ENCODE measurements at regions not wholly inside any gene's neighbourhood (a gene's known extent, or its start where the extent isn't known, plus 50 kb on each side); places are given as distances from the start of the nearest gene placed in this dataset.
"Not testable (repeated sequence)": the region's sequence is repeated elsewhere in the genome, so short reads cannot be mapped to it uniquely, and the experiment has no call there.

- no peak for ATAC-seq
- no peak overlapping the region for H3K4me3 Mint-ChIP-seq
- no peak overlapping the region for H3K27ac Mint-ChIP-seq
- no peak for DNase-seq
- peaks cover 11% of the 10 kb centered on the region for H3K27me3 Mint-ChIP-seq
- no peaks in the 10 kb centered on the region for H3K4me1 Mint-ChIP-seq
- no peaks in the 10 kb centered on the region for H3K9me3 Mint-ChIP-seq
These were observed 157.3 kb upstream of the CHAC2 start for GRCh38 chr2:53610260-53610659.

DNA sequence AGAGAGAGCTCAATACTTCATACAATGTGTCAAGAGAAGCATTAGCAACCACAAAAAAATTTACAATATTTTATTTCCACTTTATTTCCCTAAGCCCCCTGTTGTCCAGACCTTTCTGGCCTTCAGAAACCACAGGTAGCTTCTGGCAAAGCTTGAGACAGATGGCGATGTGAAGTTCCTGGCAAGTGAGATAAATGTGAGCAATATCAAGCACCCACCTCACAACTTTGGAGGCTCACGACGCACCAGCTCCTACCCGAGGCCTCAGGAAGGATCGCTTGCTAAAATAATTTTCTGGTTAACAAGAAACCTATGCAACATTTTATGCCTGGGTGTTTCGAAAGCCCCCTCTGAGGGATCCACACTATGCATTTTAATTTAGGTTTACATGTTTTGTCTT lies 158.1 kb upstream of the CHAC2 start:
- H3K27ac Mint-ChIP-seq, result no peak overlapping the region
- H3K4me1 Mint-ChIP-seq, result no peaks in the 10 kb centered on the region
- DNase-seq (no peak), ATAC-seq (no peak)
- H3K9me3 Mint-ChIP-seq, result no peaks in the 10 kb centered on the region
- H3K4me3 Mint-ChIP-seq, result no peak overlapping the region
- peaks cover 10% of the 10 kb centered on the region for H3K27me3 Mint-ChIP-seq

- no peak overlapping the region for H3K27ac Mint-ChIP-seq
- ATAC-seq (no peak), DNase-seq (no peak)
- no peak overlapping the region for H3K4me3 Mint-ChIP-seq
- H3K9me3 Mint-ChIP-seq, result no peaks in the 10 kb centered on the region
- no peaks in the 10 kb centered on the region for H3K27me3 Mint-ChIP-seq
- no peaks in the 10 kb centered on the region for H3K4me1 Mint-ChIP-seq
These were observed 159.3 kb upstream of the CHAC2 start for GRCh38 chr2:53608293-53608692.

DNA sequence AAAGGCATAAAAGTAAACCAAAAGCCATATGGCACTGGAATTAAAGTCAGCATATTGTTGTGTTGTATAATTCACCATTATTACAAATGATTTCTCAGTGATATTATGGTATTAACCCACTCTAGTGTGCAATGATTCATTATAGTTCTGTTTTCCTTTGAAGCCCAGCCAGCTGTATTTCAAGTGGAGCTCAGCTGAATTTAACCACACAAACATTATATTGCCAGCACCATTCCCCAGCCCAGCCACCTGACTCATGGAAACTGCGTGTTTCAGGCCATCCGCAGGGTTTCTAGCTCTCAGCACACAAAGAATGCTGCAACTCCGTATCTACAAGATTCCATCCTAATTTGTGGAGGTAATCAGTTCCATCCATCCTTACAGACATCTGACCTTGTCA lies 166.8 kb upstream of the CHAC2 start:
- DNase-seq (no peak), ATAC-seq (no peak)
- no peak overlapping the region for H3K4me3 Mint-ChIP-seq
- no peak overlapping the region for H3K27ac Mint-ChIP-seq
- peaks cover 8% of the 10 kb centered on the region for H3K27me3 Mint-ChIP-seq
- no peaks in the 10 kb centered on the region for H3K4me1 Mint-ChIP-seq
- no peaks in the 10 kb centered on the region for H3K9me3 Mint-ChIP-seq

DNA sequence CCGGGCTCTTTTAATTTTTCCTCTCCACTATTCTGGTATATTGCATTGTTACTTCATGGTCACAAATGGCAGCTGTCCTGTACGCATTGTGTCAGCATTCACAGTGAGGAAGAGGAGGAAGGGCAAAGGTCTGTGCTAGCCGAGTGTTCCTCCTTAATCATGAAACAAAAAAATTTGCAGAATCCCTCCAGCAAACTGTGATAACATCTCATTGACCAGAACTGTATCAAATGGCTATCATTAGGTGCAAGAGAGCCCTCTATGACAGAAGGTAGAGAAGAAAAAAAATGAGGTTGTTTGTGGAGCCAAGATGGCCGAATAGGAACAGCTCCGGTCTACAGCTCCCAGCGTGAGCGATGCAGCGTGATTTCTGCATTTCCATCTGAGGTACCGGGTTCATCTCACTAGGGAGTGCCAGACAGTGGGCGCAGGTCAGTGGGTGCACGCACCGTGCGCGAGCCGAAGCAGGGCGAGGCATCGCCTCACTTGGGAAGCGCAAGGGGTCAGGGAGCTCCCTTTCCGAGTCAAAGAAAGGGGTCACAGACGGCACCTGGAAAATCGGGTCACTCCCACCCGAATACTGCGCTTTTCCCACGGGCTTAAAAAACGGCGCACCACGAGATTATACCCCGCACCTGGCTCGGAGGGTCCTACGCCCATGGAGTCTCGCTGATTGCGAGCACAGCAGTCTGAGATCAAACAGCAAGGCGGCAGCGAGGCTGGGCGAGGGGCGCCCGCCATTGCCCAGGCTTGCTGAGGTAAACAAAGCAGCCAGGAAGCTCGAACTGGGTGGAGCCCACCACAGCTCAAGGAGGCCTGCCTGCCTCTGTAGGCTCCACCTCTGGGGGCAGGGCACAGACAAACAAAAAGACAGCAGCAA lies 180.6 kb upstream of the CHAC2 start:
- not testable (repeated sequence) for H3K9me3 Mint-ChIP-seq, ATAC-seq, H3K27ac Mint-ChIP-seq, H3K27me3 Mint-ChIP-seq, DNase-seq, H3K4me1 Mint-ChIP-seq
- H3K4me3 Mint-ChIP-seq, result peak overlapping the region; percentile 24 to 29

DNA sequence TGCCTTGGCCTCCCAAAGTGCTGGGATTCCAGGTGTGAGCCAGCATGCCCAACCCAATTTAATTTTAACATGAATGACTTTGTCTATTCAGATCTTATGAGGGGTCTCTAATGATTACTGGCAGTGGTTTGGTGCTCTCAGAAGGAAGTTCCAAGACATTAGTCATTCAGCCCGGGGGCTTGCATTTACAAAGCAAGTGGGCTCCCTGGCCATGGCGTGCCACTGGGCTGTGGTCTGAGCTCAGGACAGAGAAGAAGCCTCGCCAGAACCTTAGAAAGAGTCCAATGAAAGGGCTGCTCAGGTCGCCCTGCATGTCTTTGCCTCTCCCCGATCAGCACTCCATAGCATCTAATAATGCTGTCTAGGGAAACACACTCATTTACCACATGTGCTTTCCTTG lies 182.6 kb upstream of the CHAC2 start:
- Mint-ChIP-seq H3K27me3 (peaks cover 12% of the 10 kb centered on the region), H3K4me1 (no peaks in the 10 kb centered on the region), H3K4me3 (no peak overlapping the region), H3K27ac (no peak overlapping the region), H3K9me3 (no peaks in the 10 kb centered on the region)
- DNase-seq, result no peak
- ATAC-seq, result no peak

DNA sequence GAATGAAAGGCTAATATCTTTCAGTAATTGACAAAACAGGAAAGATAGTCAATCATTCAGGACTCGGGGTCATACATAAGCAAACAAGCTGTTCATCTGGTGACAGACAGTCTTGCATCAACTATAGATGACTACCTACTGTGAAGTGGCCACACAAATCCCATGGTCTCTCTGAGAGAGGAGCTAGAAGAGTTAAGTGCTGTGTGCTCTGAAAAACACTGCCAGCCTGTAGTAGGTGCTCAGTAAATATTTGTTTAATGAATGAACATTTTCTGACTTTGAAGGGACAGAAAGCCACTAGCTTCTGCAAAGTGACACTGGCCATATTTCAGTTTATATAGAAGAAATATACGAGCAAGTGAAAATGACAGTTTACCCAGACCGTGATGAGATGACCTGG lies 184.0 kb upstream of the CHAC2 start:
- ATAC-seq (no peak), DNase-seq (no peak)
- H3K4me3 Mint-ChIP-seq, result no peak overlapping the region
- H3K9me3 Mint-ChIP-seq, result no peaks in the 10 kb centered on the region
- no peaks in the 10 kb centered on the region for H3K4me1 Mint-ChIP-seq
- no peak overlapping the region for H3K27ac Mint-ChIP-seq
- peaks cover 19% of the 10 kb centered on the region for H3K27me3 Mint-ChIP-seq

- H3K9me3 Mint-ChIP-seq, result no peaks in the 10 kb centered on the region
- peaks cover 19% of the 10 kb centered on the region for H3K27me3 Mint-ChIP-seq
- no peaks in the 10 kb centered on the region for H3K4me1 Mint-ChIP-seq
- no peak overlapping the region for H3K27ac Mint-ChIP-seq
- DNase-seq (no peak), ATAC-seq (no peak)
- H3K4me3 Mint-ChIP-seq, result no peak overlapping the region
These were observed 185.0 kb upstream of the CHAC2 start for GRCh38 chr2:53582556-53582955.

GRCh38 chr2:53576166-53576565 lies 191.4 kb upstream of the CHAC2 start:
- Mint-ChIP-seq H3K27ac (no peak overlapping the region), H3K9me3 (no peaks in the 10 kb centered on the region), H3K4me3 (no peak overlapping the region), H3K4me1 (no peaks in the 10 kb centered on the region), H3K27me3 (peaks cover 11% of the 10 kb centered on the region)
- DNase-seq (no peak), ATAC-seq (no peak)

GRCh38 chr2:53575721-53576124 lies 191.9 kb upstream of the CHAC2 start:
- ATAC-seq (no peak), DNase-seq (no peak)
- no peaks in the 10 kb centered on the region for H3K4me1 Mint-ChIP-seq
- H3K4me3 Mint-ChIP-seq, result no peak overlapping the region
- no peak overlapping the region for H3K27ac Mint-ChIP-seq
- peaks cover 11% of the 10 kb centered on the region for H3K27me3 Mint-ChIP-seq
- no peaks in the 10 kb centered on the region for H3K9me3 Mint-ChIP-seq

- Mint-ChIP-seq H3K27ac (no peak overlapping the region), H3K4me1 (peaks cover 5% of the 10 kb centered on the region), H3K4me3 (no peak overlapping the region), H3K27me3 (no peaks in the 10 kb centered on the region), H3K9me3 (no peaks in the 10 kb centered on the region)
- ATAC-seq (no peak), DNase-seq (no peak)
These were observed 194.9 kb upstream of the CHAC2 start for GRCh38 chr2:53572696-53573095.

- DNase-seq, result no peak
- Mint-ChIP-seq H3K27ac (no peak overlapping the region), H3K27me3 (no peaks in the 10 kb centered on the region), H3K4me3 (no peak overlapping the region), H3K4me1 (peaks cover 5% of the 10 kb centered on the region), H3K9me3 (no peaks in the 10 kb centered on the region)
- no peak for ATAC-seq
These were observed 197.5 kb upstream of the CHAC2 start for GRCh38 chr2:53569957-53570727.

DNA sequence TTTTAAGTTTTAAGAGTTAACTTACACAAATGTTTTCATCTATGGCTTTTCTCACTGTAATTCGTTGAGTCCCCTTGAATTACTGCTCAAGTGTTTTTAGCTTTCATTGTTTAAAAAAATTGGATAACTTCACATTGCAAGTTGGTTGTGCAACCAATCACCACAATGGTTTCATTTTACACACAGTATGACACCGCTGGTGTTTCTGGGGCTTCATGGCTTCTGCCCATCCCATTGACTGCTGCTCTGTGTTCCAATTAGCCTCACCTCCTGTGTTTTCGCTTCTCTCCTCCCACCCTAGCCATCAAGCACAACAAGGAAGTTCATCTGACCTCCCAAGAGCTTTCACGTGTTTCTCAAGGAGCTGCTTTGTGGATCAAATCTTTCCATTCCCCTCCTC lies 199.1 kb upstream of the CHAC2 start:
- DNase-seq (no peak), ATAC-seq (no peak)
- Mint-ChIP-seq H3K27me3 (no peaks in the 10 kb centered on the region), H3K4me3 (no peak overlapping the region), H3K4me1 (peaks cover 5% of the 10 kb centered on the region), H3K9me3 (no peaks in the 10 kb centered on the region), H3K27ac (peak overlapping the region in 1 of 2 donors; percentile 26)

- no peaks in the 10 kb centered on the region for H3K27me3 Mint-ChIP-seq
- H3K9me3 Mint-ChIP-seq, result no peaks in the 10 kb centered on the region
- H3K27ac Mint-ChIP-seq, result no peak overlapping the region
- H3K4me3 Mint-ChIP-seq, result no peak overlapping the region
- ATAC-seq, result no peak
- no peak for DNase-seq
- H3K4me1 Mint-ChIP-seq, result peaks cover 5% of the 10 kb centered on the region
These were observed 200.5 kb upstream of the CHAC2 start for GRCh38 chr2:53567073-53567472.

GRCh38 chr2:53562407-53562806 lies 205.2 kb upstream of the CHAC2 start:
- Mint-ChIP-seq H3K27me3 (no peaks in the 10 kb centered on the region), H3K4me1 (no peaks in the 10 kb centered on the region), H3K27ac (no peak overlapping the region), H3K4me3 (no peak overlapping the region), H3K9me3 (no peaks in the 10 kb centered on the region)
- no peak for DNase-seq
- no peak for ATAC-seq

DNA sequence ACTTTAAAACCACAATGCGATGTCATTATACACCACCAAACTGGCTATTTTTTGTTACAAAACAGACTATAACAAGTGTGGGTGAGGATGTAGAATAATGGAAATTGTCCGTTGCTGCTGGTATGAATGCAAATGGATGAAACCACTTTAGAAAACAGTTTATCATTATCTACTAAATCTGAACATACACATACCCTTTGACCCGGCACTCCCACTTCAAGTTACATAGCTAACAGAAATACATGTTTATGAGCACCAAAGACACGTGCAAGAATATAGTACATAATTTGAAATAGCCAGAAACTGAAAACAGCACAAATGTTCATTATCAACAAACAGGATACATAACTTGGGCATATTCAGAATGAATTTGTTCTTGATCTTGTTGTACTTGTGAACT lies 206.4 kb upstream of the CHAC2 start:
- H3K4me1 Mint-ChIP-seq, result no peaks in the 10 kb centered on the region
- peaks cover 0 to 4% of the 10 kb centered on the region in 2 donors for H3K9me3 Mint-ChIP-seq
- no peaks in the 10 kb centered on the region for H3K27me3 Mint-ChIP-seq
- no peak overlapping the region for H3K4me3 Mint-ChIP-seq
- DNase-seq (no peak), ATAC-seq (no peak)
- H3K27ac Mint-ChIP-seq, result no peak overlapping the region

All from stimulated activated naive CD8-positive, alpha-beta T cell treated with anti-CD3 and anti-CD28 coated beads, Interleukin-15, amount 100 ng/mL, for 72 hours (primary cell).